Neuronal stem cell (in vitro differentiated cells): ENCODE measurements at regions not wholly inside any gene's neighbourhood (a gene's known extent, or its start where the extent isn't known, plus 50 kb on each side); places are given as distances from the start of the nearest gene placed in this dataset.

ENCODE experiments used
- DNase-seq: peaks from one replicate; pipeline ENCODE4 v3.0.0-alpha.2; 2013; ENCODE audit warnings: low spot score
- H2AFZ ChIP-seq: one replicate; pipeline ENCODE4 v1.6.1; 2013; ENCODE audit warnings: mild to moderate bottlenecking, low read length, inconsistent platforms
- H2AK5ac ChIP-seq: 2 replicates; pipeline ENCODE4 v1.6.1; 2013; ENCODE audit warnings: low read depth, mild to moderate bottlenecking, inconsistent platforms, low read length, moderate library complexity, mixed read lengths
- H2BK120ac ChIP-seq: 2 replicates; pipeline ENCODE4 v1.6.1; 2013; ENCODE audit warnings: low read depth, mild to moderate bottlenecking, inconsistent platforms, low read length, moderate library complexity, mixed read lengths
- H2BK12ac ChIP-seq: one replicate; pipeline ENCODE4 v1.6.1; 2013; ENCODE audit warnings: low read length, inconsistent platforms
- H2BK15ac ChIP-seq: 2 replicates; pipeline ENCODE4 v1.6.1; 2013; ENCODE audit warnings: mild to moderate bottlenecking, low read length, inconsistent platforms, mixed read lengths
- H2BK5ac ChIP-seq: one replicate; pipeline ENCODE4 v1.6.1; 2013; ENCODE audit warnings: inconsistent platforms, mild to moderate bottlenecking, low read length, moderate library complexity
- H3K14ac ChIP-seq: one replicate; pipeline ENCODE4 v1.6.1; 2013; ENCODE audit warnings: low read length, inconsistent platforms
- H3K18ac ChIP-seq: 2 replicates; pipeline ENCODE4 v1.6.1; 2013; ENCODE audit warnings: low read length, inconsistent platforms
- H3K23ac ChIP-seq: 2 replicates; pipeline ENCODE4 v1.6.1; 2013; ENCODE audit warnings: low read depth, mild to moderate bottlenecking, mixed read lengths, low read length, inconsistent platforms; ENCODE audit not compliant: poor library complexity
- H3K27ac ChIP-seq: replicated peaks from 3 replicates; pipeline ENCODE4 v1.5.1; 2013; ENCODE audit warnings: low read length, inconsistent platforms
- H3K27me3 ChIP-seq, 3 experiments: 2 replicates each; pipeline ENCODE4 v1.6.1; 2013; ENCODE audit warnings: low read length in 3 of 3, mild to moderate bottlenecking in 2 of 3, inconsistent platforms in 1 of 3, low read depth in 1 of 3, mixed read lengths in 1 of 3, moderate library complexity in 1 of 3; ENCODE audit not compliant: control insufficient read depth in 3 of 3, insufficient read depth in 3 of 3
- H3K36me3 ChIP-seq, 2 donors: replicated peaks in 1 of 2; 2 replicates each; pipeline ENCODE4 v1.6.1; 2013; ENCODE audit warnings: low read length in 2 of 2; ENCODE audit not compliant: control insufficient read depth in 2 of 2, insufficient read depth in 2 of 2
- H3K4ac ChIP-seq: 2 replicates; pipeline ENCODE4 v1.6.1; 2013; ENCODE audit warnings: inconsistent platforms, mild to moderate bottlenecking, low read length, moderate library complexity
- H3K4me1 ChIP-seq, 2 donors: 1 replicate in 1 of 2; 2 replicates in 1 of 2; pipeline ENCODE4 v1.6.1; 2013; ENCODE audit warnings: low read length in 2 of 2, low read depth in 1 of 2; ENCODE audit not compliant: control insufficient read depth in 2 of 2, insufficient read depth in 1 of 2
- H3K4me2 ChIP-seq: one replicate; pipeline ENCODE4 v1.6.1; 2013; ENCODE audit warnings: mild to moderate bottlenecking, low read length, inconsistent platforms; ENCODE audit not compliant: insufficient read depth, poor library complexity, severe bottlenecking
- H3K4me3 ChIP-seq, 2 donors: 2 replicates each; pipeline ENCODE4 v1.5.1; 2013; ENCODE audit warnings: low read length in 2 of 2, mild to moderate bottlenecking in 2 of 2, inconsistent platforms in 1 of 2, moderate library complexity in 1 of 2
- H3K79me1 ChIP-seq: one replicate; pipeline ENCODE4 v1.6.1; 2013; ENCODE audit warnings: low read depth, mild to moderate bottlenecking, inconsistent platforms, low read length, moderate library complexity
- H3K9ac ChIP-seq: one replicate; pipeline ENCODE4 v1.6.1; 2013; ENCODE audit warnings: mild to moderate bottlenecking, low read depth, low read length, inconsistent platforms; ENCODE audit not compliant: poor library complexity
- H3K9me3 ChIP-seq, 2 donors: replicated peaks in 1 of 2; 2 replicates each; pipeline versions ENCODE3 to v1.6.1; 2013; ENCODE audit warnings: low read length in 2 of 2, mild to moderate bottlenecking in 2 of 2, inconsistent platforms in 1 of 2, low read depth in 1 of 2, mixed read lengths in 1 of 2, moderate library complexity in 1 of 2; ENCODE audit not compliant: control insufficient read depth in 2 of 2, insufficient read depth in 1 of 2
- H4K8ac ChIP-seq: one replicate; pipeline ENCODE4 v1.6.1; 2013; ENCODE audit warnings: low read depth, mild to moderate bottlenecking, inconsistent platforms, low read length, moderate library complexity
- H4K91ac ChIP-seq: one replicate; pipeline ENCODE4 v1.6.1; 2013; ENCODE audit warnings: low read length, low read depth, mild to moderate bottlenecking, inconsistent platforms; ENCODE audit not compliant: poor library complexity
- WGBS, 2 donors: extraction: QIAGEN DNeasy Blood & Tissue Kit; methylation state at CpG; one replicate each; pipeline ENCODE4 v1.1.7; 2013; ENCODE audit warnings: missing lambda C conversion rate in 2 of 2, mixed read lengths in 1 of 2; ENCODE audit not compliant: insufficient read length in 2 of 2, insufficient replicate concordance in 1 of 2; ENCODE audit errors: extremely low coverage in 2 of 2; 5-methylcytosine and 5-hydroxymethylcytosine counted together

- H3K9ac ChIP-seq: no peak overlapping the region
- H2BK15ac ChIP-seq: peak overlapping the region; percentile 17
- no peak for DNase-seq
Measured at GRCh38 chr14:101505236-101505970, 55.9 kb upstream of the DIO3 start.

GRCh38 chr14:101506211-101506925 is 54.9 kb upstream of the DIO3 start:
- no peak overlapping the region for H2AFZ ChIP-seq
- no peak overlapping the region for H3K9ac ChIP-seq
- DNase-seq: no peak
- H3K4me2 ChIP-seq: no peak overlapping the region
- no peak overlapping the region for H3K4me3 ChIP-seq
- no peak overlapping the region for H3K23ac ChIP-seq
- no peak overlapping the region for H3K27ac ChIP-seq
- peak overlapping the region; percentile 31 for H3K18ac ChIP-seq
- H2BK15ac ChIP-seq: no peak overlapping the region
- no peak overlapping the region for H3K14ac ChIP-seq
- H2AK5ac ChIP-seq: no peak overlapping the region
- no peak overlapping the region for H4K91ac ChIP-seq
- no CpG with 5 or more reads among the region's 13 CpGs for WGBS, 2 donors
- H3K9me3 ChIP-seq: peaks cover 0 to 5% of the 10 kb centered on the region in 2 donors
- no peak overlapping the region for H2BK12ac ChIP-seq
- no peaks in the 10 kb centered on the region for H3K79me1 ChIP-seq
- no peak overlapping the region for H2BK5ac ChIP-seq
- H3K4ac ChIP-seq: no peak overlapping the region
- peaks cover 0 to 8% of the 10 kb centered on the region in 2 donors for H3K4me1 ChIP-seq
- H3K36me3 ChIP-seq: no peaks in the 10 kb centered on the region
- H4K8ac ChIP-seq: no peak overlapping the region
- peaks cover 0 to 18% (median 0%) of the 10 kb centered on the region in 3 experiments for H3K27me3 ChIP-seq
- H2BK120ac ChIP-seq: no peak overlapping the region

More at GRCh38 chr14:101505236-101505970, 55.9 kb upstream of the DIO3 start:
- H3K9me3 ChIP-seq: peaks cover 0 to 5% of the 10 kb centered on the region in 2 donors
- H3K4me2 ChIP-seq: no peak overlapping the region
- no peak overlapping the region for H4K8ac ChIP-seq
- H2AFZ ChIP-seq: no peak overlapping the region
- H2AK5ac ChIP-seq: peak overlapping the region; percentile 73
- H3K79me1 ChIP-seq: no peaks in the 10 kb centered on the region
- H3K36me3 ChIP-seq: no peaks in the 10 kb centered on the region
- H4K91ac ChIP-seq: no peak overlapping the region
- H3K4me3 ChIP-seq: no peak overlapping the region
- peaks cover 0 to 25% (median 3%) of the 10 kb centered on the region in 3 experiments for H3K27me3 ChIP-seq
- H2BK12ac ChIP-seq: no peak overlapping the region
- peaks cover 0 to 13% of the 10 kb centered on the region in 2 donors for H3K4me1 ChIP-seq
- H3K27ac ChIP-seq: no peak overlapping the region
- no peak overlapping the region for H2BK5ac ChIP-seq
- peak overlapping the region; percentile 21 for H3K18ac ChIP-seq
- no peak overlapping the region for H3K23ac ChIP-seq
- no peak overlapping the region for H3K14ac ChIP-seq
- H3K4ac ChIP-seq: no peak overlapping the region
- no CpG with 5 or more reads among the region's 20 CpGs for WGBS, 2 donors
- H2BK120ac ChIP-seq: no peak overlapping the region

DNA sequence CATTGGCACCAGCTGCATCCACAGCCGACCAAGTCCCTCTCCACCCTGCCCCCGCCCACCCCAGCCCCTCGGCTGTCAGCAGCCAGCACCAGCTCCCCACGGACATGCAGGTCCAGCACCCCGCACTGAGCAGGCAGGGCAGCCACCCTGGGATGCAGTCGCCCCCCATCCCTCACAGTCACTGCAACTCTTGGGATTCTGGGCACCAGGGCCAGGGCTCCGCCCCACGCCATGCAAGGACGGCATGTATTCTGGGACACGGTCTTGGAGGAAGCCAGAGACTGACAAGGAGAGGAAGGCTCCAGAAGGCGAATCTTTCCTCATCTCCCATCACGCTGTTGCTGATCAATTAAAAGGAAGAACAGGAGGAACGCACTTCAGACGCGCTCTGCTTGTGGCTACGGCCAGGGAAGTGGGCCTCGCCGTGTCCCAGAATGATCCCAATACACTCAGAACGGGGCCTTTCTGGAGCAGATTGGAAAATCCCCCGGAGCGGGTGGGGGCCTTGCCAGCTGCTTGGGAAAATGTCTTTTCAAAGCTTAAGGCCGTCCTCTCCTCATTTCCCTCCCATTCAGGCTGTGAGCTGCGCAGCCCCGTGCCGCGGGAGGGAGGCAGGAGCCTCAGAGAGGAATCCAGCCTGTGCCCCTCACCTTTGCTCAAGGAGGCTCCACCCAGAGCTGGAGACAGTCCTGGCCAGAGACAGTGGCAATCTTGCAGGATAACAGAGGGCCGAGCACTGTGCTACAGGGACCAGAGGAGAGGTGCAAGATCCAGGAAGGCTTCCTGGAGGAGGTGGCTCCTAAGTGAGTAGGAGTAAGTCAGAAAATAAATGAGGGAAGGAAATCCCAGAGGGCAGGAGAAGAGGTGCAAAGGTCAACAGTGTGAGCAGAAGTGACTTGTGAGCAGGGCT is 54.1 kb upstream of the DIO3 start:
- Histone ChIP-seq H3K4me2 (no peak overlapping the region), H3K27ac (no peak overlapping the region)

More for the DNA sequence above, 54.1 kb upstream of the DIO3 start:
- peak overlapping the region; percentile 30 for H2AK5ac ChIP-seq
- peaks cover 0 to 5% of the 10 kb centered on the region in 2 donors for H3K4me1 ChIP-seq
- no peak overlapping the region for H3K9ac ChIP-seq
- H3K14ac ChIP-seq: no peak overlapping the region
- no peak overlapping the region for H2BK120ac ChIP-seq
- no peak overlapping the region for H2BK12ac ChIP-seq
- no peaks in the 10 kb centered on the region for H3K79me1 ChIP-seq
- peak overlapping the region; percentile 50 for H3K18ac ChIP-seq
- no peak overlapping the region for H4K8ac ChIP-seq
- H3K36me3 ChIP-seq: no peaks in the 10 kb centered on the region
- H2BK15ac ChIP-seq: peak overlapping the region; percentile 8
- no peak overlapping the region for H3K23ac ChIP-seq
- no CpG with 5 or more reads among the region's 27 CpGs for WGBS, 2 donors
- no peak overlapping the region for H4K91ac ChIP-seq
- H3K4ac ChIP-seq: no peak overlapping the region
- no peak overlapping the region for H2AFZ ChIP-seq
- no peak for DNase-seq
- peaks cover 0 to 5% of the 10 kb centered on the region in 2 donors for H3K9me3 ChIP-seq
- H3K4me3 ChIP-seq: no peak overlapping the region
- H2BK5ac ChIP-seq: no peak overlapping the region
- peaks cover 0 to 15% (median 0%) of the 10 kb centered on the region in 3 experiments for H3K27me3 ChIP-seq
